ENCODE measurements at regions not wholly inside any gene's neighbourhood (a gene's known extent, or its start where the extent isn't known, plus 50 kb on each side); places are given as distances from the start of the nearest gene placed in this dataset.

- TF ChIP-seq CTCF (conservative IDR thresholded peaks at IDR 0.05 in 1 of 2, IDR thresholded peaks at IDR 0.05 in 1 of 2; ENCODE audit: low read depth in 1 of 2, low read length in 2 of 2), result no peak
- TF ChIP-seq EZH2 (IDR thresholded peaks at IDR 0.05; ENCODE audit: low read length, missing control alignments), result no peak
These were observed 294.9 kb downstream of the MED10 start for GRCh38 chr5:6083311-6083978.

Data from fibroblast of lung (primary cell).